WTC11 (cell line): ENCODE measurements at regions not wholly inside any gene's neighbourhood (a gene's known extent, or its start where the extent isn't known, plus 50 kb on each side); places are given as distances from the start of the nearest gene placed in this dataset.

Experiments
- ELF4 ChIP-seq: sonication (generic); formaldehyde crosslinking; IDR thresholded peaks from 2 replicates; pipeline ENCODE4 v1.8.1; 2022; ENCODE audit warnings: low read depth, mild to moderate bottlenecking, moderate library complexity, missing genetic modification reagents
- ESRRA ChIP-seq: sonication (generic); formaldehyde crosslinking; IDR thresholded peaks from 2 replicates; pipeline ENCODE4 v1.8.1; 2022; ENCODE audit warnings: mild to moderate bottlenecking, missing genetic modification reagents, borderline replicate concordance
- RORB ChIP-seq: fragments of 250-450 bp; sonication (Bioruptor Pico); IDR thresholded peaks from 2 replicates; pipeline ENCODE4 v1.9.0; 2021; ENCODE audit warnings: mild to moderate bottlenecking
- USF2 ChIP-seq: sonication (generic); formaldehyde crosslinking; IDR thresholded peaks from 2 replicates; pipeline ENCODE4 v1.8.1; 2023; ENCODE audit warnings: mild to moderate bottlenecking, missing genetic modification reagents, moderate library complexity
- ZBTB21 ChIP-seq: sonication (generic); formaldehyde crosslinking; IDR thresholded peaks from 2 replicates; pipeline ENCODE4 v1.8.1; 2023; ENCODE audit warnings: mild to moderate bottlenecking, missing genetic modification reagents, borderline replicate concordance
- ZNF138 ChIP-seq: sonication (generic); formaldehyde crosslinking; conservative IDR thresholded peaks from 2 replicates; pipeline ENCODE4 v1.8.1; 2022; ENCODE audit warnings: mild to moderate bottlenecking, moderate library complexity, missing genetic modification reagents
- ZNF263 ChIP-seq: sonication (generic); formaldehyde crosslinking; IDR thresholded peaks from 2 replicates; pipeline ENCODE4 v1.8.1; 2022; ENCODE audit warnings: low read depth, mild to moderate bottlenecking, moderate library complexity, missing genetic modification reagents
- ZNF317 ChIP-seq: sonication (generic); formaldehyde crosslinking; IDR thresholded peaks from 2 replicates; pipeline ENCODE4 v1.8.1; 2023; ENCODE audit warnings: low read depth, mild to moderate bottlenecking, moderate library complexity, missing genetic modification reagents, borderline replicate concordance
- TF ChIP-seq, protein P1 (sequence below): fragments of 200-600 bp; IDR thresholded peaks from 2 replicates; pipeline ENCODE4 v1.8.0; 2022; ENCODE audit warnings: antibody characterized with exemption
- TF ChIP-seq, protein P2 (sequence below): fragments of 250-450 bp; sonication (Bioruptor Pico); IDR thresholded peaks from 2 replicates; pipeline ENCODE4 v2.1.2; 2022; ENCODE audit warnings: mild to moderate bottlenecking, moderate library complexity
- TF ChIP-seq, protein P3 (sequence below): sonication (generic); formaldehyde crosslinking; IDR thresholded peaks from 2 replicates; pipeline ENCODE4 v1.8.0; 2022; ENCODE audit warnings: mild to moderate bottlenecking, missing genetic modification reagents
- TF ChIP-seq, protein P4 (sequence below): sonication (generic); formaldehyde crosslinking; IDR thresholded peaks from 2 replicates; pipeline ENCODE4 v1.8.1; 2023; ENCODE audit warnings: mild to moderate bottlenecking, missing genetic modification reagents, borderline replicate concordance

GRCh38 chr12:71349950-71350349, 89.6 kb upstream of the LGR5 start:
- TF ChIP-seq ESRRA (no peak), ZBTB21 (CRISPR knock-in tag) (no peak), ELF4 (no peak), RORB (CRISPR knock-in tag) (no peak), ZNF263 (CRISPR knock-in tag) (no peak), ZNF138 (CRISPR knock-in tag) (no peak), ZNF317 (CRISPR knock-in tag) (no peak), USF2 (no peak)
- TF ChIP-seq, protein P1, sequence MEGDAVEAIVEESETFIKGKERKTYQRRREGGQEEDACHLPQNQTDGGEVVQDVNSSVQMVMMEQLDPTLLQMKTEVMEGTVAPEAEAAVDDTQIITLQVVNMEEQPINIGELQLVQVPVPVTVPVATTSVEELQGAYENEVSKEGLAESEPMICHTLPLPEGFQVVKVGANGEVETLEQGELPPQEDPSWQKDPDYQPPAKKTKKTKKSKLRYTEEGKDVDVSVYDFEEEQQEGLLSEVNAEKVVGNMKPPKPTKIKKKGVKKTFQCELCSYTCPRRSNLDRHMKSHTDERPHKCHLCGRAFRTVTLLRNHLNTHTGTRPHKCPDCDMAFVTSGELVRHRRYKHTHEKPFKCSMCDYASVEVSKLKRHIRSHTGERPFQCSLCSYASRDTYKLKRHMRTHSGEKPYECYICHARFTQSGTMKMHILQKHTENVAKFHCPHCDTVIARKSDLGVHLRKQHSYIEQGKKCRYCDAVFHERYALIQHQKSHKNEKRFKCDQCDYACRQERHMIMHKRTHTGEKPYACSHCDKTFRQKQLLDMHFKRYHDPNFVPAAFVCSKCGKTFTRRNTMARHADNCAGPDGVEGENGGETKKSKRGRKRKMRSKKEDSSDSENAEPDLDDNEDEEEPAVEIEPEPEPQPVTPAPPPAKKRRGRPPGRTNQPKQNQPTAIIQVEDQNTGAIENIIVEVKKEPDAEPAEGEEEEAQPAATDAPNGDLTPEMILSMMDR, result no peak
- TF ChIP-seq, protein P2, sequence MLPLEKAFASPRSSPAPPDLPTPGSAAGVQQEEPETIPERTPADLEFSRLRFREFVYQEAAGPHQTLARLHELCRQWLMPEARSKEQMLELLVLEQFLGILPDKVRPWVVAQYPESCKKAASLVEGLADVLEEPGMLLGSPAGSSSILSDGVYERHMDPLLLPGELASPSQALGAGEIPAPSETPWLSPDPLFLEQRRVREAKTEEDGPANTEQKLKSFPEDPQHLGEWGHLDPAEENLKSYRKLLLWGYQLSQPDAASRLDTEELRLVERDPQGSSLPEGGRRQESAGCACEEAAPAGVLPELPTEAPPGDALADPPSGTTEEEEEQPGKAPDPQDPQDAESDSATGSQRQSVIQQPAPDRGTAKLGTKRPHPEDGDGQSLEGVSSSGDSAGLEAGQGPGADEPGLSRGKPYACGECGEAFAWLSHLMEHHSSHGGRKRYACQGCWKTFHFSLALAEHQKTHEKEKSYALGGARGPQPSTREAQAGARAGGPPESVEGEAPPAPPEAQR (CRISPR knock-in tag), result no peak
- TF ChIP-seq, protein P3, sequence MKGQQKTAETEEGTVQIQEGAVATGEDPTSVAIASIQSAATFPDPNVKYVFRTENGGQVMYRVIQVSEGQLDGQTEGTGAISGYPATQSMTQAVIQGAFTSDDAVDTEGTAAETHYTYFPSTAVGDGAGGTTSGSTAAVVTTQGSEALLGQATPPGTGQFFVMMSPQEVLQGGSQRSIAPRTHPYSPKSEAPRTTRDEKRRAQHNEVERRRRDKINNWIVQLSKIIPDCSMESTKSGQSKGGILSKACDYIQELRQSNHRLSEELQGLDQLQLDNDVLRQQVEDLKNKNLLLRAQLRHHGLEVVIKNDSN, result no peak
- TF ChIP-seq, protein P4, sequence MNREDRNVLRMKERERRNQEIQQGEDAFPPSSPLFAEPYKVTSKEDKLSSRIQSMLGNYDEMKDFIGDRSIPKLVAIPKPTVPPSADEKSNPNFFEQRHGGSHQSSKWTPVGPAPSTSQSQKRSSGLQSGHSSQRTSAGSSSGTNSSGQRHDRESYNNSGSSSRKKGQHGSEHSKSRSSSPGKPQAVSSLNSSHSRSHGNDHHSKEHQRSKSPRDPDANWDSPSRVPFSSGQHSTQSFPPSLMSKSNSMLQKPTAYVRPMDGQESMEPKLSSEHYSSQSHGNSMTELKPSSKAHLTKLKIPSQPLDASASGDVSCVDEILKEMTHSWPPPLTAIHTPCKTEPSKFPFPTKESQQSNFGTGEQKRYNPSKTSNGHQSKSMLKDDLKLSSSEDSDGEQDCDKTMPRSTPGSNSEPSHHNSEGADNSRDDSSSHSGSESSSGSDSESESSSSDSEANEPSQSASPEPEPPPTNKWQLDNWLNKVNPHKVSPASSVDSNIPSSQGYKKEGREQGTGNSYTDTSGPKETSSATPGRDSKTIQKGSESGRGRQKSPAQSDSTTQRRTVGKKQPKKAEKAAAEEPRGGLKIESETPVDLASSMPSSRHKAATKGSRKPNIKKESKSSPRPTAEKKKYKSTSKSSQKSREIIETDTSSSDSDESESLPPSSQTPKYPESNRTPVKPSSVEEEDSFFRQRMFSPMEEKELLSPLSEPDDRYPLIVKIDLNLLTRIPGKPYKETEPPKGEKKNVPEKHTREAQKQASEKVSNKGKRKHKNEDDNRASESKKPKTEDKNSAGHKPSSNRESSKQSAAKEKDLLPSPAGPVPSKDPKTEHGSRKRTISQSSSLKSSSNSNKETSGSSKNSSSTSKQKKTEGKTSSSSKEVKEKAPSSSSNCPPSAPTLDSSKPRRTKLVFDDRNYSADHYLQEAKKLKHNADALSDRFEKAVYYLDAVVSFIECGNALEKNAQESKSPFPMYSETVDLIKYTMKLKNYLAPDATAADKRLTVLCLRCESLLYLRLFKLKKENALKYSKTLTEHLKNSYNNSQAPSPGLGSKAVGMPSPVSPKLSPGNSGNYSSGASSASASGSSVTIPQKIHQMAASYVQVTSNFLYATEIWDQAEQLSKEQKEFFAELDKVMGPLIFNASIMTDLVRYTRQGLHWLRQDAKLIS (CRISPR knock-in tag), result no peak
